Mesothelial cell of epicardium (in vitro differentiated cells): ENCODE measurements at regions not wholly inside any gene's neighbourhood (a gene's known extent, or its start where the extent isn't known, plus 50 kb on each side); places are given as distances from the start of the nearest gene placed in this dataset.

Experiments used
- DNase-seq, 2 experiments: peaks; one replicate each; pipeline ENCODE4 v3.0.0; 2021; ENCODE audit warnings: low spot score in 2 of 2; ENCODE audit not compliant: unreplicated experiment in 2 of 2
- H3K27ac Mint-ChIP-seq: 2 replicates; pipeline ENCODE4 v1.8.0; 2021; ENCODE audit warnings: mixed read lengths
- H3K27me3 Mint-ChIP-seq: 2 replicates; pipeline ENCODE4 v1.8.0; 2021; ENCODE audit warnings: low read depth, mixed read lengths
- H3K36me3 Mint-ChIP-seq: 2 replicates; pipeline ENCODE4 v1.8.0; 2021; ENCODE audit warnings: mixed read lengths
- H3K4me1 Mint-ChIP-seq: 2 replicates; pipeline ENCODE4 v1.8.0; 2021; ENCODE audit warnings: mixed read lengths
- H3K4me3 Mint-ChIP-seq: 2 replicates; pipeline ENCODE4 v1.8.0; 2021; ENCODE audit warnings: mild to moderate bottlenecking, moderate library complexity, mixed read lengths
- H3K9me3 Mint-ChIP-seq: 2 replicates; pipeline ENCODE4 v1.8.0; 2021; ENCODE audit warnings: mixed read lengths
- CTCF ChIP-seq: fragments of 200-600 bp; sonication (generic); IDR thresholded peaks from one replicate; pipeline ENCODE4 v1.5.0; 2021; ENCODE audit warnings: antibody characterized with exemption; ENCODE audit not compliant: unreplicated experiment

GRCh38 chr7:67863911-67864310 lies 867.3 kb downstream of the TYW1 start:
- no peak for TF ChIP-seq CTCF
- no peaks in the 10 kb centered on the region for H3K36me3 Mint-ChIP-seq
- peaks cover 28% of the 10 kb centered on the region for H3K27me3 Mint-ChIP-seq
- DNase-seq = no peak
- H3K4me1 Mint-ChIP-seq = no peaks in the 10 kb centered on the region
- H3K27ac Mint-ChIP-seq = no peak overlapping the region
- peaks cover 21% of the 10 kb centered on the region for H3K9me3 Mint-ChIP-seq
- no peak overlapping the region for H3K4me3 Mint-ChIP-seq

- Mint-ChIP-seq H3K27ac (no peak overlapping the region), H3K4me1 (no peaks in the 10 kb centered on the region), H3K36me3 (no peaks in the 10 kb centered on the region), H3K27me3 (peaks cover 32% of the 10 kb centered on the region), H3K4me3 (no peak overlapping the region), H3K9me3 (peaks cover 14% of the 10 kb centered on the region)
- DNase-seq = no peak
- TF ChIP-seq CTCF = no peak
These were observed 869.4 kb downstream of the TYW1 start for GRCh38 chr7:67866054-67866453.

- Mint-ChIP-seq H3K9me3 (peaks cover 10% of the 10 kb centered on the region), H3K4me3 (no peak overlapping the region), H3K36me3 (no peaks in the 10 kb centered on the region), H3K4me1 (no peaks in the 10 kb centered on the region), H3K27me3 (peaks cover 38% of the 10 kb centered on the region), H3K27ac (no peak overlapping the region)
- no peak for DNase-seq
- TF ChIP-seq CTCF = no peak
These were observed 870.2 kb downstream of the TYW1 start for GRCh38 chr7:67866812-67867211.

- Mint-ChIP-seq H3K27ac (no peak overlapping the region), H3K36me3 (no peaks in the 10 kb centered on the region), H3K27me3 (peaks cover 40% of the 10 kb centered on the region), H3K4me3 (no peak overlapping the region), H3K4me1 (no peaks in the 10 kb centered on the region), H3K9me3 (no peaks in the 10 kb centered on the region)
- DNase-seq = no peak
- TF ChIP-seq CTCF = no peak
These were observed 873.8 kb downstream of the TYW1 start for GRCh38 chr7:67870396-67870795.

- Mint-ChIP-seq H3K4me3 (no peak overlapping the region), H3K4me1 (no peaks in the 10 kb centered on the region), H3K27me3 (peaks cover 72% of the 10 kb centered on the region), H3K27ac (no peak overlapping the region), H3K36me3 (no peaks in the 10 kb centered on the region), H3K9me3 (peaks cover 5% of the 10 kb centered on the region)
- DNase-seq = no peak
- TF ChIP-seq CTCF = no peak
These were observed 878.9 kb downstream of the TYW1 start for GRCh38 chr7:67875558-67875957.

- H3K27ac Mint-ChIP-seq = no peak overlapping the region
- no peak overlapping the region for H3K4me3 Mint-ChIP-seq
- H3K4me1 Mint-ChIP-seq = peaks cover 5% of the 10 kb centered on the region
These were observed 882.2 kb downstream of the TYW1 start for GRCh38 chr7:67878808-67879207.

More at GRCh38 chr7:67878808-67879207, 882.2 kb downstream of the TYW1 start:
- H3K27me3 Mint-ChIP-seq = peaks cover 72% of the 10 kb centered on the region
- H3K36me3 Mint-ChIP-seq = no peaks in the 10 kb centered on the region
- TF ChIP-seq CTCF = no peak
- H3K9me3 Mint-ChIP-seq = peaks cover 5% of the 10 kb centered on the region
- no peak for DNase-seq
